H4 (cell line): ENCODE measurements at regions not wholly inside any gene's neighbourhood (a gene's known extent, or its start where the extent isn't known, plus 50 kb on each side); places are given as distances from the start of the nearest gene placed in this dataset.
A peak's percentile ranks its signal among the peaks of the same experiment; 100 is the strongest.
"Not testable (repeated sequence)": the region's sequence is repeated elsewhere in the genome, so short reads cannot be mapped to it uniquely, and the experiment has no call there.

Source experiments
- DNase-seq: peaks from one replicate; pipeline ENCODE4 v3.0.0-alpha.2; 2015; ENCODE audit warnings: low spot score

- no peak for DNase-seq
These were observed 634.6 kb downstream of the LRRC70 start for GRCh38 chr5:63213256-63213655.

- DNase-seq, result no peak
These were observed 633.0 kb downstream of the LRRC70 start for GRCh38 chr5:63211448-63212132.

GRCh38 chr5:63205976-63206375, 627.4 kb downstream of the LRRC70 start:
- no peak for DNase-seq

- DNase-seq, result no peak
These were observed 623.1 kb downstream of the LRRC70 start for GRCh38 chr5:63201738-63202137.

GRCh38 chr5:63194126-63194525, 615.5 kb downstream of the LRRC70 start:
- DNase-seq, result no peak

- not testable (repeated sequence) for DNase-seq
These were observed 601.6 kb downstream of the LRRC70 start for GRCh38 chr5:63180190-63180589.

- DNase-seq, result no peak
These were observed 597.2 kb downstream of the LRRC70 start for GRCh38 chr5:63175850-63176249.

- no peak for DNase-seq
These were observed 591.9 kb downstream of the LRRC70 start for GRCh38 chr5:63170486-63170885.

- DNase-seq, result no peak
These were observed 586.4 kb downstream of the LRRC70 start for GRCh38 chr5:63164838-63165535.

GRCh38 chr5:63164339-63164738, 585.7 kb downstream of the LRRC70 start:
- no peak for DNase-seq

GRCh38 chr5:63155310-63155631, 576.7 kb downstream of the LRRC70 start:
- no peak for DNase-seq

GRCh38 chr5:63154476-63155309, 576.1 kb downstream of the LRRC70 start:
- DNase-seq, result no peak

GRCh38 chr5:63152871-63153270, 574.3 kb downstream of the LRRC70 start:
- no peak for DNase-seq

GRCh38 chr5:63145167-63145566, 566.5 kb downstream of the LRRC70 start:
- DNase-seq, result no peak

GRCh38 chr5:63141591-63141990, 563.0 kb downstream of the LRRC70 start:
- DNase-seq, result no peak

GRCh38 chr5:63135291-63135690, 556.7 kb downstream of the LRRC70 start:
- no peak for DNase-seq

- DNase-seq, result peak; percentile 64
These were observed 553.1 kb downstream of the LRRC70 start for GRCh38 chr5:63131626-63132285.

GRCh38 chr5:63128761-63129160, 550.1 kb downstream of the LRRC70 start:
- no peak for DNase-seq

GRCh38 chr5:63128018-63128417, 549.4 kb downstream of the LRRC70 start:
- DNase-seq, result no peak

- no peak for DNase-seq
These were observed 548.4 kb downstream of the LRRC70 start for GRCh38 chr5:63127054-63127453.

GRCh38 chr5:63125862-63126261, 547.2 kb downstream of the LRRC70 start:
- DNase-seq, result peak; percentile 10

- no peak for DNase-seq
These were observed 546.8 kb downstream of the LRRC70 start for GRCh38 chr5:63125392-63125791.
